A673 (cell line): ENCODE measurements at regions not wholly inside any gene's neighbourhood (a gene's known extent, or its start where the extent isn't known, plus 50 kb on each side); places are given as distances from the start of the nearest gene placed in this dataset.

Source experiments
- EZH2 ChIP-seq: fragments of 200-600 bp; sonication (generic); IDR thresholded peaks from 2 replicates; pipeline ENCODE4 v1.6.1; 2017; ENCODE audit warnings: borderline replicate concordance, low read depth, mild to moderate bottlenecking, mixed read lengths, antibody characterized with exemption, low read length; ENCODE audit not compliant: poor library complexity, severe bottlenecking
- TF ChIP-seq, protein P1 (sequence below): fragments of 300-800, 200-600 bp; sonication (generic); conservative IDR thresholded peaks from 2 replicates; pipeline ENCODE4 v1.5.1; 2017; ENCODE audit warnings: low read depth, mild to moderate bottlenecking, antibody characterized with exemption, low read length, moderate library complexity, mixed read lengths

DNA sequence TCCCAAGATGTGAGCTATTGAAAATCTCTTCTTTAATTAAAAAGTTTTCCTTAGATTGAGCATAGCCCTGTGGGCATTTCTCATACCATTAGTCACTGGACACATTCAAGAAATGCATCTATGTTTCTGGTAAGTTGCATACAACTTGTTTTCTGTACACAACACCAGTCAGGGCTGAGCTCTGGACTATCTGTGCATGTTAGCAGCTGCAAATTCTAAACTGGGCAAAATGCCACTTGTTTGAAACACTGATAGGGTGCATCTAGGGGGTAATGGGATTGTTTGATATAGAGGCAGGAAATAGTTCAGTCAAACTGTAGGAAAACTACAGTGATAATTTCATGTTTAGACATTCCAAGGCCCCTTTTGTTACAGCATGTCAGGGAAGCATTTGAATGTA, 145.6 kb upstream of the NPY start:
- TF ChIP-seq, protein P1, sequence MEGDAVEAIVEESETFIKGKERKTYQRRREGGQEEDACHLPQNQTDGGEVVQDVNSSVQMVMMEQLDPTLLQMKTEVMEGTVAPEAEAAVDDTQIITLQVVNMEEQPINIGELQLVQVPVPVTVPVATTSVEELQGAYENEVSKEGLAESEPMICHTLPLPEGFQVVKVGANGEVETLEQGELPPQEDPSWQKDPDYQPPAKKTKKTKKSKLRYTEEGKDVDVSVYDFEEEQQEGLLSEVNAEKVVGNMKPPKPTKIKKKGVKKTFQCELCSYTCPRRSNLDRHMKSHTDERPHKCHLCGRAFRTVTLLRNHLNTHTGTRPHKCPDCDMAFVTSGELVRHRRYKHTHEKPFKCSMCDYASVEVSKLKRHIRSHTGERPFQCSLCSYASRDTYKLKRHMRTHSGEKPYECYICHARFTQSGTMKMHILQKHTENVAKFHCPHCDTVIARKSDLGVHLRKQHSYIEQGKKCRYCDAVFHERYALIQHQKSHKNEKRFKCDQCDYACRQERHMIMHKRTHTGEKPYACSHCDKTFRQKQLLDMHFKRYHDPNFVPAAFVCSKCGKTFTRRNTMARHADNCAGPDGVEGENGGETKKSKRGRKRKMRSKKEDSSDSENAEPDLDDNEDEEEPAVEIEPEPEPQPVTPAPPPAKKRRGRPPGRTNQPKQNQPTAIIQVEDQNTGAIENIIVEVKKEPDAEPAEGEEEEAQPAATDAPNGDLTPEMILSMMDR = no peak
- TF ChIP-seq EZH2 = no peak
